NCI-H446 (cell line): ENCODE measurements at regions not wholly inside any gene's neighbourhood (a gene's known extent, or its start where the extent isn't known, plus 50 kb on each side); places are given as distances from the start of the nearest gene placed in this dataset.
"Not testable (repeated sequence)": the region's sequence is repeated elsewhere in the genome, so short reads cannot be mapped to it uniquely, and the experiment has no call there.

Experiments used
- DNase-seq, 2 experiments: peaks; one replicate each; lab custom pipeline; 2025; lab: John Stamatoyannopoulos, UW

GRCh38 chr4:37771771-37772170 lies 54.7 kb upstream of the PGM2 start:
- no peak for DNase-seq

DNA sequence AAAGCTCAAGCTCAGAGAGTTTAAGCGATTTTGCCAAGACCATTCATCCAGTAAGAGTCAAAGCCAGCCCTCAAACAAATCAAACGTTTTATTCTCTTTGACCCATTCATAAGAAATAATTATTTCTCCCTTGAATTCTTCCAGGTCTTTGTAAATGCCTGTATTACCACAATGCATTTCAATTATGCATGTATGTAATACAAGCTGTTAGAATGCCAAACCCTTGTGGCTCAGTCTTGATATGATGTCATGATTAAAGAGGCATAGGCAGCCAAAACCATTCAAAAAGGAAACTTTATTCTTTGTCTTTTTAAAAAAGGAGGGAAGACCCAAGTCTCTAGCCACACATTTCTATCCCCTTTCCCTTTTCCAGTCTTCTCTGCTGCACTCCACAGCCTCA lies 56.5 kb upstream of the PGM2 start:
- DNase-seq: no peak

GRCh38 chr4:37769391-37769989 lies 57.0 kb upstream of the PGM2 start:
- DNase-seq: no peak

- peak in 1 of 2 experiments; percentile 35 for DNase-seq
These were observed 58.9 kb upstream of the PGM2 start for GRCh38 chr4:37767546-37767945.

DNA sequence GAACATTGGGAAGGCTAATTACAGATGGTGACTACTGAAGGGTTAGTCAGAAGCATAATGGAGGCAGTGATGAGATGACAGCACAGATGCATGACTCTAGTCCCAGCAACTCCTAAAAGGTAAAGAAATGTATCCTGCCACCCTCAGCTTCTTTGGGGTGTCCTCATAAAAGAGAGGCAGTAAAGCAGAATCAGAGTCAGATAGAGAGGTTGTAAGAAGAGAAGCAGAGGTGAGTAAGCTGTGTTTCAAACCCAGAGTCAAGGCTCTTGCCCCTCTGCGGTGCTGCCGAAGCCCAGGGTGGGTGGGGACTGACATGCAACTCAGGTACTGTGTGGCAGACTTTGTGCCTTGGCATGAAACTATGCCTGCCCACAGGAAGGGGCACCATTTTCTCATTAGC lies 59.5 kb upstream of the PGM2 start:
- DNase-seq: no peak

DNA sequence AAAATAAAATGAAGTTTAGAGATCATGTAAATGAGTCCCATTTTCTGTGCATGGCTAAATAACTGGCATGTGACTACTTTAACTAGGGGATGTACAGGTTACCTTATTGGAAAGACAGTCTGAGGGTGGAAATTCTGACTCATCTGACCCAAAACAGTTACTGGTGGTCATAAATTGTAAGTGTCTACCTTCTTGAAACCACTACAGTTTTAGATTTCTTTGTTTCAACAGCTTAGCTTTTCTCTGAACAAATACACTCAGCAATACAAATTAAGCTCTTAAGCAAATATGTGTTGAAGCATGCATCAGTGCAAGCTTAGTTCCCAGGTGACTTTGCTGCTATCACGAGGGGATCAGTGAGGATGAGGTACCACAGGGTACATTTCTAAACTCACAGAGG lies 60.7 kb upstream of the PGM2 start:
- DNase-seq: no peak

GRCh38 chr4:37763831-37764230 lies 62.7 kb upstream of the PGM2 start:
- DNase-seq: no peak

DNA sequence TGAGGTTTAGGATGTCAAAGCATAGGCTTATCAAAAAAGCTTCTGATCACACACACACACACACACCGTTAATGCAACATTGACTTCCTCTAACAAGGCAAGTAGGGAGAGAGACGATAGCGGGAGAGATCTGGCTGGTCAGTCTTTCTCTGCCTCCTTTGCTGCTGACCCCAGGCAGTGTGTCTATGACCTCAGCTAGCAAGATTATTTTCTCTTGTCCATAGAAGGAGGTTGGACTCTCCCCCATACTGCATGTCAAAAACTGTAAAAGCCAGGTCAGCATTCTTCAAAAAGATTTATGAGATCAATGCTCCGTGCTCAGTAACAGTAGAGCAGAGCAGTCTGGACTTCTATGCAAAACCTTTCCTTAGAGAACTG lies 63.5 kb upstream of the PGM2 start:
- DNase-seq: no peak

GRCh38 chr4:37762294-37762990 lies 64.0 kb upstream of the PGM2 start:
- peak in 1 of 2 experiments; percentile 23 for DNase-seq

GRCh38 chr4:37760840-37761239 lies 65.6 kb upstream of the PGM2 start:
- no peak for DNase-seq

- no peak for DNase-seq
These were observed 66.7 kb upstream of the PGM2 start for GRCh38 chr4:37759833-37760232.

- DNase-seq: no peak
These were observed 68.3 kb upstream of the PGM2 start for GRCh38 chr4:37758226-37758625.

GRCh38 chr4:37757761-37758160 lies 68.7 kb upstream of the PGM2 start:
- no peak for DNase-seq

DNA sequence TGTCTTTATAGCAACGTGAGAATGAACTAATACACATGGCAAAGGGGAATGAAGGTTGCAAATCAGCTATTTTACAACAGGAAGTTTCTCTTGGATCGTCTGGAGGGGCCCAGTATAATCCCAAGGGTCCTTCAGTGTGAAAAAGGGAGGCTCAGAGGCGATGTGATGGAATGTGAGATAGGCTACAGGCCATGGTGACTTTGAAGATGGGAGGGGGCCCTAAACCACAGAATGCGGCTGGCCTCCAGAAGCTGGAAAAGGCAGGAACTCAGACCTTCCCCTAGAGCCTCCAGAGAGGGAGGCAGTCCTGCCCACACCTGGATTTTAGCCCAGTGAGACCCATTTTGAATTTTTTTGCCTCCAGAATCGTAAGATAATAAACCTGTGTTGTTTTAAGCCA lies 69.4 kb upstream of the PGM2 start:
- DNase-seq: no peak

DNA sequence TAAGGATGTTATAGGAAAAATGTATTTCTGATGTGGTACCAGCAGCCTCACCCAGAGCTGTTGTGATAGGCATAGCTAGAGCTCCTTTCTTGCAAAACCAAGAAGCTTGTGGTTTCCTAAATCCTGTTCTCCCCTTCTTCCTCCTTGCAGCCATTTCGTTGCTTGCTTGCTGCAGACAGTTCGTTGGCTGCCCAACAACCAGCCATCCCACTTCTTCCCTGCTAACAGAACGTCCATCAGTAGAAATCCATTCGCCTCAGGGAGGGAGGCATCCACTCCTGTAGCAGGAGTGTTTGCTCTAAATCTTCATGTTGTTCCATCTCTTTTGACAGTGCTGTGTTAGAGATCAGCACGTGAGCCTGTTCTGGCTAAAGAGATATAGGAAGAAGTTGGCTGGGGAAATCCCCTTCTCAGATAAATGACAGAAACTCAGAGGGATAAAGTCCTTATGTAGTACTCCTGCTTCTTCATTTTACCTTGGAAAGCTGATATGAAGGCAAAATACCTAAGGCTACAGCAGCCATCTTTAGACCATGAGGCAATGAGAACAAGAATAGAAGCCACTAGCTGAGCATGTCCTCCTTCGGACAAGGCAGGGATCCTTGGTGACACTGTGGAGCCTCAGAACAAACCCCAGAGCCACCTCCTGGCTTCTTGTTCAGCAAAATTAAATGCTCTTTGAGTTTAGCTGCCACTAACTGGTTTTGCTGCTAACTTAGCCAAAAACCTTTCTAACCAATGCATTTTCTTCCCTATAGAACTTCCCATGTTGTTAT lies 68.4 kb upstream of the RELL1 start:
- no peak for DNase-seq

GRCh38 chr4:37749398-37749988 lies 63.3 kb upstream of the RELL1 start:
- no peak for DNase-seq

DNA sequence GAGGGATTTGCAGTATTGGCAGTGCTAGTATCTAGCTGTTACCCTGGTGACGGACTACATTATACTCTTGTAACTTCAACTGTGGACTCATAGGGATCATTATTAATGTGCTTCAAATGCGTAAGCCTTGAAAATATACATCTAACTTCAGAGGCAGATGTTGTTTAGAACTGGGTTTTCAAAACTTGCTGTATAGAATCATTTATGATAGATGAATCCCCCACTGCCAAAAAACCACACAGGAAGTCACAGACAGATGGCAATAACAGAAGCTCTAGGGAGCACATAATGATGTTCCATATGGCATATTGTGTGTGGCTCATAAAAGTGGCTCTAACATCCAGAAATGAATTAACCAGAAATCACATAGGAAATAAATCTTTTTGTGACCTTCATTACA lies 62.3 kb upstream of the RELL1 start:
- DNase-seq: peak; percentile 81 to 92

GRCh38 chr4:37747772-37748330 lies 61.7 kb upstream of the RELL1 start:
- peak; percentile 38 to 66 for DNase-seq

DNA sequence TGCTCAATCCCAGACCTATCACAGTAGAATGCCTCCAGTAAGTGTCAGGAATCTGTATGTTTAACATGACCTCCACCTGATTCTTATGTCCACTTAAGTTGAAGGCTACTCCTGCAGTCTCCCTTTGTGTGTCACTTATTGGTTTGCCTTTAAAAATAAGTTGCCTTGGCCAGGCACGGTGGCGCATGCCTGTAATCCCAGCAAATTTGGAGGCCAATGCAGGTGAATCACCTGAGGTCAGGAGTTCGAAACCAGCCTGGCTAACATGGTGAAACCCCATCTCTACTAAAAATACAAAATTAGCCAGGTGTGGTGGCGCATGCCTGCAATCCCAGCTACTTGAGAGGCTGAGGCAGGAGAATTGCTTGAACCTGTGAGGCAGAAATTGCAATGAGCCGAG lies 60.7 kb upstream of the RELL1 start:
- not testable (repeated sequence) for DNase-seq

- DNase-seq: no peak
These were observed 59.8 kb upstream of the RELL1 start for GRCh38 chr4:37745946-37746345.

DNA sequence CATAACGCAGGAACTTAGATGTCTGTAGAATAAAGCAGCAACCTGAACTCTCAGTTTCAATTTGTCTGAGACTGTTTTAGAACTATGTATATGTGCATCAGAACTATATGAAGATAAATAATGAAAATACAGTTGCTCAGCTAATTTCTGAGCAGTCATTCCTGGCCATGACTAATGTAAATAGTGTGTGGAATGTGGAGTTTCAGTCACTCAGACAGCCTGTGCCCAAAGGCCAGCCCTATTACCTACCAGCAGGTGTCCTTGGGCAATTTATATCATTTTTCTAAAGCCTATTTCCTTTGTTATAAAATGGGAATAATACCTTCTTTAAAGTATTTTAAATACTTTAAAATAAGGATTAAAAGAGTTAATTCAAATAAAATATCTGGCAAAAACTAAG lies 56.0 kb upstream of the RELL1 start:
- no peak for DNase-seq

GRCh38 chr4:37741564-37741963 lies 55.4 kb upstream of the RELL1 start:
- no peak for DNase-seq

- DNase-seq: no peak
These were observed 54.4 kb upstream of the RELL1 start for GRCh38 chr4:37740546-37740945.
